NCI-H1417 treated with DMSO at 0.1 percent for 48 hours (cell line): ENCODE measurements at regions not wholly inside any gene's neighbourhood (a gene's known extent, or its start where the extent isn't known, plus 50 kb on each side); places are given as distances from the start of the nearest gene placed in this dataset.
"Not testable (repeated sequence)": the region's sequence is repeated elsewhere in the genome, so short reads cannot be mapped to it uniquely, and the experiment has no call there.

ENCODE experiments used
- DNase-seq: peaks from one replicate; lab custom pipeline; 2025; lab: John Stamatoyannopoulos, UW

DNA sequence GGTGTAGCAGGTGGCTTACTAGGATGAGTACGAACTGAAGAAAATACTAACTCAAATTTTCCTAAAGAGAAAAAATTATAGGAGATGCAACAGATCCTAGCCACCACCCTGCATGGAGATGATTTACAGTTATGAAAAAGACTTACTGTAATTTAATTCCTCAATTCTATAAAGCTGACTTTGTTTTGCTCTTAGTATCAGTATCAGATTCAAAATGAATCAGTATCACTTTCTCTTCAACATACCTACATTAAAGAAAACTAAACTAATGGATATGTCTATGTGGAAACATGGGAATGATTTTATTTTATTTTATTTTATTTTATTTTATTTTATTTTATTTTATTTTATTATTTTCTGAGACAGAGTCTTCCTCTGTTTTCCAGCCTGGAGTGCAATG lies 525.8 kb downstream of the NLGN4X start:
- no peak for DNase-seq

DNA sequence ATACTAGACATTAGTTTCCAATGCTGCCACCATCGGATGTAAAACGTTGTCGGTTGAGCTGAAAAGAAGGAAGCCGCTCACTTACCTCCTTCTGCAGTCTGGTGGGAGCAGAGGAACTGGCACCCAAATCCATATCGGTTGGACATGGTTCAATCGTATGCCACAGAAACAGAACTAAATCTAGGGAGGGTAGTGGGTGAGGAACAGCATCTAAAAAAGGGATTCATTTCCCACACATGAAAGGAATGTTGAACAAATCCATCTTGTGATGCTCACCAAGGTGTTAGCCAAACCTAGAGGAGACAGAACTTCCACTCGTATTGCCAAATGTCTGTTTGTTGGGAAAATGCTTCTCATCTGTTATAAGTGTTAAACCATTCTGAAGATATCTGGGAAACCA lies 532.7 kb downstream of the NLGN4X start:
- DNase-seq, result no peak

DNA sequence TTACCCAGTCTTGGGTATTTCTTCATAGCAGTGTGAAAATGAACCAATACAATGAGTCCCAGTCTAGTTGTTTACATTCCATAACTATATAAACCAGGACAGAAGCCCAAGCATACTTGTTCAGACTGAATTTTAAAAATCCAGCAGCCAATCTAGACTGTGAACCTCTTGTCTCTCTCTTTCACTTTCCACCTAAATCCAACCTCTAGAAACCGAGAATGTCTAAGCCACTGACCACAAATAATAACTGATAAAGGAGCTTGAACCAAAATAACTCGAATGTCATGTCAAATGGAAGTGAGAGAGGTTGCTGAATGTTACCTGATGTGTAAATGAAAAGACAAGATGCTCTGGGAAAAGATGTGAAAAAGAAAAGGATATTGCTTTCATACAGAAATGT lies 544.7 kb downstream of the NLGN4X start:
- no peak for DNase-seq

DNA sequence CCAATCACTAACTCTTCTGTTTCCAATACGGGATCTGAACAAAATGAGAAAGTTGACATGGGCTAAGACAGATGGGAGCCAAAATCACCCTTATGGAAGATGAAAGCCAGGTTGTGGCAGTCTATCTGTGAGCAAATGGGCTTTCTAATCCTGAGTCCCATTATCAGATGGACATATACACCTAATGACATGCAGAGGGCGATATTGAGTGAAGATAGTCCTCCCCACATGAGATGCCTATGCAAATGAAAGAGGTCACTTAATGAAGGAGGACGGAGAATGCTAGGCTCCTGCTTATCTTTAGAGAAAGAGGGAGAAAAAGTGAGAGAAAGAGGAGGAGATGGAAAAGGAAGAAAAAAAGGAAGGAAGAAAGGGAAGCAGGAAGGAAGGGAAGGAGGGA lies 547.5 kb downstream of the NLGN4X start:
- DNase-seq, result no peak

DNA sequence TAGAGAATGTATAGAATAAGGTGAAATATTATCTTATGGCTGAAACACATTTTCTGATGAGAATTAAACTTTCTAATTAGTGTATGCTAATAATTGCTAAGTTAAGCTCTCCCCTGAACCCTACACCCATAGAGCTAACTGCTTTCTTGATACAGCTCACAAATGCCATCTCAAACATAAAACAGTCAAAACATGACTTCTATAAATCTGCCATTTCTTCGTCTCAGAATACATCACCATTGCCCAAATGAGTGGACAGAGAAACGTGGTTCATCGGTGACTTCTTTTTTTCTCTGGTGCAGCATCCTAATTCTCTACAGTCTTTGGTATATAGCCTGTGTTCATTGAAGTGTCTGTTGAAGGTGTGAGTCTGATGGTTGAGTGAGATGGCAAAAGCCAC lies 554.6 kb downstream of the NLGN4X start:
- DNase-seq, result no peak

GRCh38 chrX:5672099-5672498 lies 556.6 kb downstream of the NLGN4X start:
- DNase-seq, result no peak

GRCh38 chrX:5666689-5667088 lies 562.0 kb downstream of the NLGN4X start:
- DNase-seq, result not testable (repeated sequence)

GRCh38 chrX:5656544-5656943 lies 572.1 kb downstream of the NLGN4X start:
- DNase-seq, result no peak

DNA sequence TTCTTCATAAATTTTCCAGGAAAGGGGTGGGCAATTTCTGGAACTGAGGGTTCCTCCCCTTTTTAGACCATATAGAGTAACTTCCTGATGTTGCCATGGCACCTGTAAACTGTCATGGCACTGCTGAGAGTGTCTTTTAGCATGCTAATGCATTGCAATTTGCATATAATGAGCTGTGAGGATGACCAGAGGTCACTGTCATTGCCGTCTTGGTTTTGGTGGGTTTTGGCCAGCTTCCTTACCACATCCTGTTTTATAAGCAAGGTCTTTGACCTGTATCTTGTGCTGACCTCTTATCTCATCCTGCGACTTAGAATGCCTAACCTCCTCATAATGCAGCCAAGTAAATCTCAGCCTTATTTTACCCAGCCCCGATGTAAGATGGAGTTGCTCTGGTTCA lies 577.8 kb downstream of the NLGN4X start:
- DNase-seq, result no peak

- DNase-seq, result no peak
These were observed 579.6 kb downstream of the NLGN4X start for GRCh38 chrX:5648941-5649568.

- no peak for DNase-seq
These were observed 581.8 kb downstream of the NLGN4X start for GRCh38 chrX:5646818-5647217.

DNA sequence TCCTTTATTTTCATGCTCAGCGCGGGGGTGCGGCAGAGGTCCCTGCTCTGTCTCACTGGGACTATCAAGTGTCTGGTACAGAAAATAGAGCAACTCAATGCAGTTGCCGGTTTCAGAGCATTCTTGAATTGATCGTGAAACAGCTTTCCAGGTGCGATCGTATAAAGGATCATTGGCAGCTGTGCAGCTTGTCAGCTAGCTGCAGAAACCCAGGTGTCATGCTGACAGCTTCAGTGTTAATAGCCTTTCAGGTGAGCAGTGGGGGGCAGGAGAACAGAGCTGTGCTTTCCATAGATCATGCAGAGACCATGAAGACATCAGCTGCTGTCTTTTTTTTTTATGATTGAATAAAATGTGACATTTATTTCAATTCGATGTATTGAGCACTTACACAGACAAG lies 583.9 kb downstream of the NLGN4X start:
- peak; percentile 20 for DNase-seq

DNA sequence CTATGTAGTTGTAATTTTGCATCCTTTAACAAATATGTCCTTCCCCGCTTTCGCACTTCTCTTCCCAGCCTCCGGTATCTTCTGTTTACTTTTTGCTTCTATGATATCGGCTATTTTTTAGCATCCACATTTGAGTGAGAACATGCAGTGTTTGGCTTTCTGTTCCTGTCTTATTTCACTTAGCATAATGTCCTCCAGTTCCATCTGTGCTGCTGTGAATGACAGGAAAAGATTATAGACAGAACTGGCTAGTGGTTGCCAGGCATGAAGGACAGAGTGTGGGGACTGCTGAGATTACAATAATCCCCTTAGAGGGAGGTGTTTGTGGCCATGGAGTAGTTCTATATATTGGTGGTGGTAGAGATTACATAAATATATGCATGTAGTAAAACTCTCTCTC lies 588.6 kb downstream of the NLGN4X start:
- DNase-seq, result no peak

- DNase-seq, result no peak
These were observed 590.1 kb downstream of the NLGN4X start for GRCh38 chrX:5638572-5638971.

- DNase-seq, result no peak
These were observed 595.8 kb downstream of the NLGN4X start for GRCh38 chrX:5632887-5633286.

DNA sequence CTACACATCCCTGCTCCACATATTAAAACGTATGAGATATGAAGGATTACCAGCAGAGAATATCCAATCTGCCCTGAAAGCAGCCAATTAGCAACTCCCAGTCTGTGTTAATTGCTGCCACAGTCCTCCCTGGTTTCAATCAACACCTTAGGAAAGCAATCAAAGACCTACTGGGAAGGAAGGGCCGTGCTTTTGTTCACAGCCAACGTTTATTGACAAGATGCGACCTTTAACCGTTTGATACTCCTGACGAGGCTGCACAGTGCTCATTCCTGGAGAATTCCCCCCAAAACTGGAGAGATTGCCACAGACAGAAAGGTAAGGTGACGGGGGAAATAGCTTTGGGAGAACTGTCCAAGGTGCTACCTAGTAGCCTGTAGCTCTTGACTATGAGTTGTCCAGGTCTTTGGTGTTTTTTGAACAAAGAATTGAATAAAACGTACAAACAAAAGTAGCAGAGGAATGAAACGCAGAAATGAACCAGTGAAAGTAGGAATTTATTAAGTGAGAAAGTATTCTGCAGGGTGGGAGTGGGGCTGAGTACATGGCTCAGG lies 596.5 kb downstream of the NLGN4X start:
- DNase-seq, result no peak

- no peak for DNase-seq
These were observed 611.0 kb downstream of the NLGN4X start for GRCh38 chrX:5617666-5618065.

DNA sequence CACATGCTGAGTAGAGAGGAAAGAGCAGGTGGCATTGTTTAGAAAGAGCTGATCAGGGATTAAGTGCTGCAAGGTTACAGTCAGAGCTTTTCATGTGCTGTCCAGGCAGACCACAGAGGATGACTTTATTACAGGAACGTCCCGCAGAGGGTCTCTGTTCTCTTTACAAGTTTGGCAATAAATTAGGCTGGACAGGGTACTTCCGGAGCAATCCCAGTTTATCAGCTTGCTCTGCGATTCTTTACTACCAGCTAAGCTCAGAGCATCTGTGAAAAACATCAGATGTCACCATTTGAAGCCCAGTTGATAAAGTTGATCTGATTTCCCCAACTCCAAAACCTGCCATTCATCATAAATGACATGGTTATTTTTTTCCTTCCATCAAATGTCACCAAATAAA lies 633.1 kb downstream of the NLGN4X start:
- no peak for DNase-seq

DNA sequence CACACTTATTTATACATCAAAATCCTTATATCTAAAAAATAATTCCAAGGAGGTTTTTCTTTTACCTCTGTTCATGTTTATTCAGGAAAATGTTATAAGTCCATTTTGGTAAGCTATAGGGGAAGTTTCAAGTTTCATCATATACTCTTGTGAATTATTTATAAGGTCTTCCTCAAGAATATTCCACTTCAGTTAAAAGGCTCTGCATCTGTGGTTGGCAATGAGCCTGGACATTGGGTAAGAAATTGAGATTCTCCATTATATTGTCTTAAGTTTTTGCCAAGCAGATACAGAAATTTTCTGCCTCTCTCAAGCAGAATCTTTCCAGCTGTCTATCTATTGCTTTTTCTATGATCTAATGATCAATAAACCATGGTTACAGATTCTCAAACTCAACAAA lies 641.9 kb downstream of the NLGN4X start:
- DNase-seq, result no peak

DNA sequence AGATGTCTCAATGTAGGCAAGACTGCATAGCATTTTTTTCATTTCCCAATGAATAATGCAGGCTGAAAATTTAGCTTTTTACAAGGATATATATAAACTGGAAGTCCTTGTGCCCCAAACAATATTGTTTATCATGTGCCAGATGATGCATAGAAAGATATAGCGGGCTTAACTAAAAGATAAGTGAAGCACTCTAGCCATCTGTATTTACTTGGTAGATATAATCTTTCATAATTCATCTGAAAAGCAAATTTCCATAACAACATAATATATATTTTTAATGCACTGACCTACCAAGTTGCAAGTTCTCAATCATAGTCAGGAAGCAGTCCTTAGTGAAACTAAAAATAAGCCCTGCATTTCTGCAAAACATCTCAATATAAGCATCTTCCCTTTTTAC lies 653.3 kb downstream of the NLGN4X start:
- DNase-seq, result no peak

GRCh38 chrX:5568934-5569333 lies 659.7 kb downstream of the NLGN4X start:
- no peak for DNase-seq

GRCh38 chrX:5559386-5559785 lies 669.3 kb downstream of the NLGN4X start:
- no peak for DNase-seq

DNA sequence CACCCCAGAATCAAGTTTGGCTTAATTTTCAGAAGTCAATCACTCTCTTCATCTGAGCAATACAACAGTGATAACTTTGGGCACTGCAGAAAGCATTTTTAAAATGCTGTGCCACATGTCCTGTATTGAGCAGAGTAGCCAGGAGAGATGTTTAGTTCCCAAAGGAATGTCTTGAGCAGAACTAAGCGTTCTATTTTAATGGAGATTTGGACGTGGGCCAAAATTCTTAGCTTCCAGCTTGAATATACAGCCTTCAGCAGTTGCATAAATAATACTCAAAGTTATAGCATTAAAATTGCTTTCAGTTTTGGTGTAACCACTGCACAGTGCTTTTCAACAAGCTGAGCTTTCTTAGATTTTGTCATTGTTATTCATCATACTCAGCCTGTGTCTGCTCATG lies 679.2 kb downstream of the NLGN4X start:
- DNase-seq, result no peak

GRCh38 chrX:5537098-5537497 lies 691.6 kb downstream of the NLGN4X start:
- DNase-seq, result no peak
